H1 (cell line): ENCODE measurements at regions not wholly inside any gene's neighbourhood (a gene's known extent, or its start where the extent isn't known, plus 50 kb on each side); places are given as distances from the start of the nearest gene placed in this dataset.

Experiments
- CTCF ChIA-PET: fragments of 300-600 bp; sonication (Branson Sonifier 250); formaldehyde crosslinking; loops from one replicate; lab custom pipeline; 2021; ENCODE audit not compliant: partially characterized antibody; lab: Charles Lee
- POLR2A ChIA-PET: fragments of 300-600 bp; sonication (Branson Sonifier 250); formaldehyde crosslinking; loops from one replicate; lab custom pipeline; 2021; ENCODE audit warnings: inconsistent platforms; ENCODE audit not compliant: partially characterized antibody; lab: Charles Lee
- DNase-seq, 2 experiments: peaks; one replicate each; pipeline versions ENCODE4 v3.0.0 to v3.0.0-alpha.2; 2010 to 2022; ENCODE audit warnings: low spot score in 2 of 2, low read depth in 1 of 2, mixed read lengths in 1 of 2
- FAIRE-seq: peaks from 2 replicates; lab custom pipeline; 2011; peaks lifted over from hg19 to GRCh38; lab: Jason Lieb, UNC
- H2AFZ ChIP-seq: 2 replicates; pipeline ENCODE4 v1.8.1; 2012; ENCODE audit warnings: low read length, inconsistent platforms
- H2AK5ac ChIP-seq: 2 replicates; pipeline ENCODE4 v1.6.1; 2013; ENCODE audit warnings: low read depth, low read length
- H2BK120ac ChIP-seq: replicated peaks from 2 replicates; pipeline ENCODE3; 2013; ENCODE audit warnings: low read depth, low read length, inconsistent platforms
- H2BK12ac ChIP-seq: 2 replicates; pipeline ENCODE4 v1.6.1; 2013; ENCODE audit warnings: low read depth, low read length
- H2BK15ac ChIP-seq: 2 replicates; pipeline ENCODE4 v1.6.1; 2013; ENCODE audit warnings: low read length
- H2BK20ac ChIP-seq: 2 replicates; pipeline ENCODE4 v1.6.1; 2013; ENCODE audit warnings: low read length
- H2BK5ac ChIP-seq: 2 replicates; pipeline ENCODE4 v1.6.1; 2013; ENCODE audit warnings: low read depth, low read length
- H3K14ac ChIP-seq: 2 replicates; pipeline ENCODE4 v1.6.1; 2013; ENCODE audit warnings: inconsistent platforms; ENCODE audit not compliant: insufficient read length
- H3K18ac ChIP-seq: 2 replicates; pipeline ENCODE4 v1.6.1; 2013; ENCODE audit warnings: low read length; ENCODE audit errors: extremely low read depth
- H3K23ac ChIP-seq: 2 replicates; pipeline ENCODE4 v1.6.1; 2013; ENCODE audit warnings: inconsistent platforms; ENCODE audit not compliant: insufficient read length
- H3K23me2 ChIP-seq: 2 replicates; pipeline ENCODE4 v1.6.1; 2013; ENCODE audit warnings: low read depth, low read length
- H3K27ac ChIP-seq: 2 replicates; pipeline ENCODE4 v1.6.1; 2011; ENCODE audit warnings: low read depth, low read length, inconsistent platforms
- H3K27me3 ChIP-seq, 4 experiments: replicated peaks in 1 of 4; 1 replicate in 1 of 4; 2 replicates in 3 of 4; pipeline versions ENCODE4 v1.6.1 to v1.8.1; 2011 to 2013; ENCODE audit warnings: low read length in 3 of 4, mild to moderate bottlenecking in 3 of 4, inconsistent platforms in 2 of 4, mixed read lengths in 2 of 4, moderate library complexity in 1 of 4; ENCODE audit not compliant: control insufficient read depth in 3 of 4, insufficient read depth in 3 of 4; ENCODE audit errors: extremely low read depth in 1 of 4
- H3K36me3 ChIP-seq, 4 experiments: 2 replicates each; pipeline versions ENCODE4 v1.6.1 to v1.8.1; 2011 to 2013; ENCODE audit warnings: mild to moderate bottlenecking in 4 of 4, low read length in 3 of 4, moderate library complexity in 2 of 4, control low read depth in 1 of 4, inconsistent platforms in 1 of 4; ENCODE audit not compliant: insufficient read depth in 4 of 4, control insufficient read depth in 2 of 4
- H3K4ac ChIP-seq: replicated peaks from 2 replicates; pipeline ENCODE3; 2013; ENCODE audit warnings: low read length, low read depth, mixed read lengths, inconsistent platforms; ENCODE audit not compliant: insufficient read length
- H3K4me1 ChIP-seq, 4 experiments: replicated peaks in 1 of 4; 1 replicate in 1 of 4; 2 replicates in 3 of 4; pipeline versions ENCODE4 v1.6.1 to v1.8.1; 2011 to 2013; ENCODE audit warnings: low read length in 3 of 4, inconsistent platforms in 2 of 4, mixed read lengths in 1 of 4; ENCODE audit not compliant: insufficient read depth in 4 of 4, control insufficient read depth in 3 of 4
- H3K4me2 ChIP-seq, 2 experiments: 2 replicates each; pipeline versions ENCODE4 v1.6.1 to v1.8.1; 2011 to 2013; ENCODE audit warnings: low read depth in 2 of 2, low read length in 2 of 2, control low read depth in 1 of 2, inconsistent platforms in 1 of 2, mild to moderate bottlenecking in 1 of 2; ENCODE audit not compliant: insufficient read depth in 1 of 2
- H3K4me3 ChIP-seq, 4 experiments: fragments of 200-600, 300-600 bp in 1 of 4; sonication (generic), shearing (Covaris generic), sonication (Bioruptor Twin) in 1 of 4; 2 replicates each; pipeline versions ENCODE4 v1.5.1 to v1.8.1; 2011 to 2016; ENCODE audit warnings: low read length in 4 of 4, low read depth in 3 of 4, control low read depth in 2 of 4, inconsistent platforms in 2 of 4, mild to moderate bottlenecking in 2 of 4, mixed read lengths in 1 of 4, moderate library complexity in 1 of 4; ENCODE audit not compliant: insufficient read depth in 2 of 4; ENCODE audit errors: extremely low read depth in 1 of 4
- H3K56ac ChIP-seq: replicated peaks from 2 replicates; pipeline ENCODE3; 2013; ENCODE audit warnings: low read depth, mild to moderate bottlenecking, mixed read lengths, low read length, inconsistent platforms; ENCODE audit not compliant: insufficient read length
- H3K79me1 ChIP-seq: 2 replicates; pipeline ENCODE4 v1.6.1; 2013; ENCODE audit warnings: low read depth, low read length, control low read depth
- H3K79me2 ChIP-seq, 2 experiments: 2 replicates each; pipeline versions ENCODE4 v1.6.1 to v1.8.1; 2012 to 2013; ENCODE audit warnings: low read length in 2 of 2, mild to moderate bottlenecking in 2 of 2, inconsistent platforms in 1 of 2; ENCODE audit not compliant: insufficient read depth in 2 of 2, control insufficient read depth in 1 of 2
- H3K9ac ChIP-seq, 4 experiments: replicated peaks in 1 of 4; 1 replicate in 1 of 4; 2 replicates in 3 of 4; pipeline versions ENCODE4 v1.6.1 to v1.8.1; 2011 to 2013; ENCODE audit warnings: low read depth in 3 of 4, low read length in 3 of 4, control low read depth in 2 of 4, mild to moderate bottlenecking in 2 of 4, moderate library complexity in 2 of 4, inconsistent platforms in 1 of 4; ENCODE audit errors: extremely low read depth in 1 of 4
- H3K9me3 ChIP-seq, 2 experiments: 2 replicates each; pipeline versions ENCODE4 v1.6.1 to v1.8.1; 2012 to 2013; ENCODE audit warnings: mild to moderate bottlenecking in 2 of 2, moderate library complexity in 2 of 2, control low read depth in 1 of 2, inconsistent platforms in 1 of 2, low read depth in 1 of 2, low read length in 1 of 2, mixed read lengths in 1 of 2; ENCODE audit not compliant: insufficient read depth in 2 of 2
- H4K20me1 ChIP-seq, 2 experiments: replicated peaks in 1 of 2; 2 replicates each; pipeline versions ENCODE3 to v1.8.1; 2011 to 2013; ENCODE audit warnings: inconsistent platforms in 2 of 2, low read length in 2 of 2, mild to moderate bottlenecking in 1 of 2; ENCODE audit not compliant: insufficient read depth in 2 of 2, control insufficient read depth in 1 of 2
- H4K5ac ChIP-seq: 2 replicates; pipeline ENCODE4 v1.6.1; 2013; ENCODE audit warnings: low read length, low read depth, mixed read lengths, inconsistent platforms; ENCODE audit not compliant: insufficient read length
- H4K8ac ChIP-seq: 2 replicates; pipeline ENCODE4 v1.8.0; 2013; ENCODE audit warnings: mild to moderate bottlenecking, moderate library complexity, low read length, inconsistent platforms; ENCODE audit not compliant: insufficient read depth; ENCODE audit errors: extremely low read depth
- H4K91ac ChIP-seq: replicated peaks from 2 replicates; pipeline ENCODE3; 2013; ENCODE audit warnings: low read length, mixed read lengths, inconsistent platforms; ENCODE audit not compliant: insufficient read length
- RNF2 ChIP-seq: fragments of 200-900, 300-1000 bp; sonication (generic); IDR thresholded peaks from 2 replicates; pipeline ENCODE4 v1.7.1; 2016; ENCODE audit warnings: borderline replicate concordance, low read depth, mild to moderate bottlenecking, antibody characterized with exemption, low read length; ENCODE audit not compliant: poor library complexity, severe bottlenecking; ENCODE audit errors: missing control alignments
- SAP30 ChIP-seq: fragments of 300-600 bp; sonication (generic); IDR thresholded peaks from 2 replicates; pipeline ENCODE4 v1.7.1; 2012; ENCODE audit warnings: low read length, moderate library complexity, mild to moderate bottlenecking, inconsistent platforms; ENCODE audit not compliant: insufficient read depth, insufficient replicate concordance
- TCF12 ChIP-seq: IDR thresholded peaks from 2 replicates; pipeline ENCODE4 v1.6.1; 2011; ENCODE audit warnings: low read depth, mild to moderate bottlenecking, low read length
- WGBS, 2 experiments: shearing (Covaris generic) in 1 of 2; methylation state at CpG; one replicate each; pipeline versions ENCODE4 v1.1.6 to v1.1.7; 2013 to 2015; ENCODE audit warnings: low lambda C conversion rate in 2 of 2, mixed read lengths in 2 of 2, inconsistent platforms in 1 of 2, low coverage in 1 of 2, missing lambda C conversion rate in 1 of 2; ENCODE audit not compliant: insufficient replicate concordance in 2 of 2, insufficient coverage in 1 of 2, insufficient read length in 1 of 2; ENCODE audit errors: extremely low coverage in 1 of 2, missing lambda C conversion rate in 1 of 2; 5-methylcytosine and 5-hydroxymethylcytosine counted together
- TF ChIP-seq, protein P1 (sequence below), 3 experiments: IDR thresholded peaks; 1 replicate in 2 of 3; 2 replicates in 1 of 3; pipeline versions ENCODE4 v1.5.1 to v1.6.1; 2011; ENCODE audit warnings: low read length in 3 of 3, mild to moderate bottlenecking in 3 of 3, inconsistent platforms in 2 of 3, low read depth in 1 of 3, moderate library complexity in 1 of 3; ENCODE audit not compliant: insufficient read depth in 1 of 3; ENCODE audit errors: control extremely low read depth in 1 of 3

DNA sequence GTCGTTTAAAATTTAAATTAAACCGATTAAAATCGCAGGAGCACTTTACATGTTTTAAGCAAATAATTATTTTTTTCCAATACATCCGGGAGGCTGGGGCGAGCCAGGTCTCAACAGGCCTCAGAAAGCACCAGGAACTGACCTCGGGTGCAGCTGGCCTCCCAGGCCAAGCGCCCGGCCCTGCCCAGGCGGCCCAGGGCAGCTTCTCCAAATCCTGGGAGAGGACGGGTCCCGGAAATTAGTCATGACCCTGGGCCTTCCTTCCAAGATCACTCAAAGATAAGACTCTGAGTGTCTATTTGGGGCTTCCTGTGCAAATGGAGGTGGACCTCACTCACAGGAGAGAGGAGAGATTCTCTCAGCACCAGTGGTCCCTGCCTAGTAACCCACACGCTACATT, 177.1 kb downstream of the BCL11B start:
- Histone ChIP-seq H3K79me2 (no peaks in the 10 kb centered on the region), H3K9ac (no peak overlapping the region), H2BK120ac (no peak overlapping the region), H4K5ac (no peak overlapping the region), H3K56ac (no peak overlapping the region), H4K8ac (no peak overlapping the region), H4K91ac (no peak overlapping the region), H3K9me3 (no peaks in the 10 kb centered on the region), H3K23ac (no peak overlapping the region), H2AFZ (no peak overlapping the region), H3K23me2 (no peaks in the 10 kb centered on the region; the same call in 1 of the 2 replicates), H3K79me1 (no peaks in the 10 kb centered on the region; the same call in 1 of the 2 replicates), H2BK12ac (no peak overlapping the region), H4K20me1 (no peaks in the 10 kb centered on the region), H3K14ac (no peak overlapping the region), H3K18ac (no peak overlapping the region), H2BK15ac (no peak overlapping the region), H3K27me3 (no peaks in the 10 kb centered on the region), H3K27ac (no peak overlapping the region), H3K4me1 (peaks cover 2 to 9% (median 3%) of the 10 kb centered on the region in 4 experiments; a peak in 4 of 7 replicates), H3K4me2 (no peak overlapping the region), H3K4ac (no peak overlapping the region), H3K36me3 (no peaks in the 10 kb centered on the region; a peak in 1 of 8 replicates), H3K4me3 (no peak overlapping the region), H2BK20ac (no peak overlapping the region), H2BK5ac (no peak overlapping the region), H2AK5ac (no peak overlapping the region)
- TF ChIP-seq, protein P1, sequence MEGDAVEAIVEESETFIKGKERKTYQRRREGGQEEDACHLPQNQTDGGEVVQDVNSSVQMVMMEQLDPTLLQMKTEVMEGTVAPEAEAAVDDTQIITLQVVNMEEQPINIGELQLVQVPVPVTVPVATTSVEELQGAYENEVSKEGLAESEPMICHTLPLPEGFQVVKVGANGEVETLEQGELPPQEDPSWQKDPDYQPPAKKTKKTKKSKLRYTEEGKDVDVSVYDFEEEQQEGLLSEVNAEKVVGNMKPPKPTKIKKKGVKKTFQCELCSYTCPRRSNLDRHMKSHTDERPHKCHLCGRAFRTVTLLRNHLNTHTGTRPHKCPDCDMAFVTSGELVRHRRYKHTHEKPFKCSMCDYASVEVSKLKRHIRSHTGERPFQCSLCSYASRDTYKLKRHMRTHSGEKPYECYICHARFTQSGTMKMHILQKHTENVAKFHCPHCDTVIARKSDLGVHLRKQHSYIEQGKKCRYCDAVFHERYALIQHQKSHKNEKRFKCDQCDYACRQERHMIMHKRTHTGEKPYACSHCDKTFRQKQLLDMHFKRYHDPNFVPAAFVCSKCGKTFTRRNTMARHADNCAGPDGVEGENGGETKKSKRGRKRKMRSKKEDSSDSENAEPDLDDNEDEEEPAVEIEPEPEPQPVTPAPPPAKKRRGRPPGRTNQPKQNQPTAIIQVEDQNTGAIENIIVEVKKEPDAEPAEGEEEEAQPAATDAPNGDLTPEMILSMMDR (IDR thresholded peaks at IDR 0.05; ENCODE audit: control extremely low read depth in 1 of 3, insufficient read depth in 1 of 3, low read depth in 1 of 3, low read length in 3 of 3): no peak
- TF ChIP-seq TCF12 (no peak), RNF2 (no peak), SAP30 (no peak)
- FAIRE-seq (no peak), DNase-seq (no peak)
- CTCF ChIA-PET: interaction anchor here (0.8 to 1.6 kb wide), 3 partner anchors 22 to 177 kb away, joined by 3 read pairs; partner anchors contain the start of gene BCL11B
- POLR2A ChIA-PET: no interaction called here
- 86% methylated on average over 12 of the region's 12 CpGs; no CpG with 5 or more reads in 1 of the 2 experiments for WGBS, 2 experiments
